GM19463 (cell line): ENCODE measurements at regions not wholly inside any gene's neighbourhood (a gene's known extent, or its start where the extent isn't known, plus 50 kb on each side); places are given as distances from the start of the nearest gene placed in this dataset.
"Not testable (repeated sequence)": the region's sequence is repeated elsewhere in the genome, so short reads cannot be mapped to it uniquely, and the experiment has no call there.

Experiments
- ATAC-seq: cut with Tn5 transposase; IDR thresholded peaks from one replicate; pipeline ENCODE4 v1.9.1; 2021; ENCODE audit warnings: mild to moderate bottlenecking, moderate library complexity; ENCODE audit not compliant: unreplicated experiment

GRCh38 chr10:35888400-35888799, 246.3 kb upstream of the FZD8 start:
- no peak for ATAC-seq

- no peak for ATAC-seq
These were observed 245.6 kb upstream of the FZD8 start for GRCh38 chr10:35887685-35888084.

GRCh38 chr10:35885076-35885475, 243.0 kb upstream of the FZD8 start:
- no peak for ATAC-seq

- ATAC-seq: no peak
These were observed 242.6 kb upstream of the FZD8 start for GRCh38 chr10:35884657-35885071.

GRCh38 chr10:35882422-35883150, 240.5 kb upstream of the FZD8 start:
- ATAC-seq: no peak

GRCh38 chr10:35881320-35881719, 239.2 kb upstream of the FZD8 start:
- no peak for ATAC-seq

- ATAC-seq: no peak
These were observed 234.2 kb upstream of the FZD8 start for GRCh38 chr10:35876248-35876647.

- no peak for ATAC-seq
These were observed 233.1 kb upstream of the FZD8 start for GRCh38 chr10:35875016-35875676.

- no peak for ATAC-seq
These were observed 232.4 kb upstream of the FZD8 start for GRCh38 chr10:35874311-35875015.

GRCh38 chr10:35872671-35873070, 230.6 kb upstream of the FZD8 start:
- ATAC-seq: no peak

- no peak for ATAC-seq
These were observed 228.7 kb upstream of the FZD8 start for GRCh38 chr10:35870665-35871310.

GRCh38 chr10:35858676-35859283, 216.7 kb upstream of the FZD8 start:
- ATAC-seq: not testable (repeated sequence)

- no peak for ATAC-seq
These were observed 215.8 kb upstream of the FZD8 start for GRCh38 chr10:35857860-35858259.

- ATAC-seq: no peak
These were observed 213.3 kb upstream of the FZD8 start for GRCh38 chr10:35855155-35855947.

- ATAC-seq: no peak
These were observed 212.6 kb upstream of the FZD8 start for GRCh38 chr10:35854661-35855060.

GRCh38 chr10:35852721-35853120, 210.6 kb upstream of the FZD8 start:
- no peak for ATAC-seq

- ATAC-seq: no peak
These were observed 206.3 kb upstream of the FZD8 start for GRCh38 chr10:35848412-35848811.

- ATAC-seq: no peak
These were observed 202.6 kb upstream of the FZD8 start for GRCh38 chr10:35844686-35845085.

- ATAC-seq: no peak
These were observed 201.6 kb upstream of the FZD8 start for GRCh38 chr10:35843524-35844181.

GRCh38 chr10:35838054-35838453, 196.0 kb upstream of the FZD8 start:
- ATAC-seq: no peak
